Loucy (cell line): ENCODE measurements at regions not wholly inside any gene's neighbourhood (a gene's known extent, or its start where the extent isn't known, plus 50 kb on each side); places are given as distances from the start of the nearest gene placed in this dataset.

ENCODE experiments used
- H2AFZ ChIP-seq: fragments of 200-600 bp; sonication (generic); 2 replicates; pipeline ENCODE4 v1.6.0; 2016; ENCODE audit warnings: antibody characterized with exemption, mild to moderate bottlenecking, low read length, moderate library complexity
- H3F3A ChIP-seq: fragments of 200-600 bp; 2 replicates; pipeline ENCODE4 v1.6.0; 2016; ENCODE audit warnings: antibody characterized with exemption, low read depth, mild to moderate bottlenecking
- H3K27me3 ChIP-seq: fragments of 200-600 bp; sonication (generic); 2 replicates; pipeline ENCODE4 v1.6.1; 2014; ENCODE audit warnings: low read length, mild to moderate bottlenecking; ENCODE audit not compliant: insufficient read depth, poor library complexity, severe bottlenecking
- H3K36me3 ChIP-seq: fragments of 200-600 bp; sonication (generic); 2 replicates; pipeline ENCODE4 v1.6.1; 2016; ENCODE audit warnings: low read length; ENCODE audit not compliant: insufficient read depth
- H3K4me1 ChIP-seq: fragments of 200-600 bp; sonication (generic); 2 replicates; pipeline ENCODE4 v1.5.1; 2014; ENCODE audit warnings: low read length, mild to moderate bottlenecking; ENCODE audit not compliant: insufficient read depth, poor library complexity, severe bottlenecking
- H3K4me2 ChIP-seq: fragments of 200-600 bp; sonication (generic); 2 replicates; pipeline ENCODE4 v1.6.0; 2014; ENCODE audit warnings: antibody characterized with exemption, low read length, low read depth, mild to moderate bottlenecking; ENCODE audit not compliant: poor library complexity, severe bottlenecking
- H3K4me3 ChIP-seq: fragments of 200-600 bp; sonication (generic); 2 replicates; pipeline ENCODE4 v1.5.1; 2014; ENCODE audit warnings: low read length, mild to moderate bottlenecking, mixed read lengths; ENCODE audit not compliant: poor library complexity, severe bottlenecking
- H3K79me2 ChIP-seq: fragments of 200-600 bp; sonication (generic); 2 replicates; pipeline ENCODE4 v1.6.1; 2014; ENCODE audit warnings: low read length; ENCODE audit not compliant: insufficient read depth
- H3K9ac ChIP-seq: fragments of 200-600 bp; sonication (generic); 2 replicates; pipeline ENCODE4 v1.6.0; 2014; ENCODE audit warnings: mild to moderate bottlenecking, low read depth, low read length, moderate library complexity; ENCODE audit not compliant: poor library complexity, severe bottlenecking
- H3K9me2 ChIP-seq: fragments of 200-600 bp; sonication (generic); replicated peaks from 2 replicates; pipeline ENCODE4 v1.6.1; 2016; ENCODE audit warnings: low read depth, low read length, mixed read lengths
- H3K9me3 ChIP-seq: fragments of 200-600 bp; sonication (generic); 2 replicates; pipeline ENCODE4 v1.6.1; 2014; ENCODE audit warnings: mild to moderate bottlenecking, antibody characterized with exemption, low read length, low read depth; ENCODE audit not compliant: insufficient read depth
- H4K20me1 ChIP-seq: fragments of 200-600 bp; sonication (generic); 2 replicates; pipeline ENCODE4 v1.6.0; 2014; ENCODE audit warnings: antibody characterized with exemption, low read length, mild to moderate bottlenecking; ENCODE audit not compliant: insufficient read depth, poor library complexity, severe bottlenecking
- EZH2phosphoT487 ChIP-seq: fragments of 200-600 bp; IDR thresholded peaks from 2 replicates; pipeline ENCODE4 v1.6.1; 2018; ENCODE audit warnings: antibody characterized with exemption, mild to moderate bottlenecking, moderate library complexity, borderline replicate concordance
- TF ChIP-seq, protein P1 (sequence below): fragments of 200-600 bp; sonication (generic); conservative IDR thresholded peaks from 2 replicates; pipeline ENCODE4 v1.5.1; 2014; ENCODE audit warnings: mild to moderate bottlenecking, antibody characterized with exemption, low read length

DNA sequence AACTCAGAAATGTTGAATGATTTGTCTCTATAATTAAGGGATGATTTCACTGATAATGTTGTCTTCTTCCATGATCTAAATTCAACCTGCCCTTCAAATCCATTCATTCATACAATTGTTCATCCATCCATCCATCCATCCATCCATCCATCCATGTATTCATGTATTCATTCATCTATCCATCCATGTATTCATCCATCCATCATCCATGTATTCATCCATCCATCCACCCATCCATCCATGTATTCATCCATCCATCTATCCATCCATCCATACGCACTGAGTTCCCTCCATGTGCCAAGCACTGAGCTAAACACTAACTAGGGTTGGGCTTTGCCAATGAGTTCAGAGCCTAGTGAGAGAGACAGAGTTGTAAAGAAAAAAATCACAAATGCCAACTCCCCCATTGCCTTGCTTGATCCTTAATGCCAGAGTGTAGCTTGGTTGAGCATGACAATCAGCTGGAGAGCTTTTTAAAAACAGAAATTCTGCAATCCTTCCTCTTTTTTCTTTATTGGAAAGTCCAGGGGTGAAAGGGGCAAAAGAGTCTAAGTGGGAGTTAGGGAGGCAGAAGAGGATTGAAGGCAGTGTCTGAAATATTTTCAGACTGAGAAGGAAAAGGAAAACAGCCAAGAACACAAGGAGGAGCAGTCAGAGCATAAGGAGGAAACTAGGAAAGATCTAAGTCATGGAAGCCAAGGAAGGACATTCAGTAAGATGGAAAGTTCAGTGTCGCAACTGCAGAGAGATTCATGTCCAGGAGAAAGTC is 92.4 kb upstream of the ERG start:
- Histone ChIP-seq H3K27me3 (no peaks in the 10 kb centered on the region), H3K9ac (no peak overlapping the region), H3K36me3 (no peaks in the 10 kb centered on the region), H3K4me1 (no peaks in the 10 kb centered on the region), H3F3A (no peaks in the 10 kb centered on the region), H3K4me3 (no peak overlapping the region), H3K9me3 (no peaks in the 10 kb centered on the region), H3K79me2 (no peaks in the 10 kb centered on the region), H2AFZ (no peak overlapping the region), H3K9me2 (no peaks in the 10 kb centered on the region), H3K4me2 (no peak overlapping the region), H4K20me1 (no peaks in the 10 kb centered on the region)
- no peak for TF ChIP-seq EZH2phosphoT487
- TF ChIP-seq, protein P1, sequence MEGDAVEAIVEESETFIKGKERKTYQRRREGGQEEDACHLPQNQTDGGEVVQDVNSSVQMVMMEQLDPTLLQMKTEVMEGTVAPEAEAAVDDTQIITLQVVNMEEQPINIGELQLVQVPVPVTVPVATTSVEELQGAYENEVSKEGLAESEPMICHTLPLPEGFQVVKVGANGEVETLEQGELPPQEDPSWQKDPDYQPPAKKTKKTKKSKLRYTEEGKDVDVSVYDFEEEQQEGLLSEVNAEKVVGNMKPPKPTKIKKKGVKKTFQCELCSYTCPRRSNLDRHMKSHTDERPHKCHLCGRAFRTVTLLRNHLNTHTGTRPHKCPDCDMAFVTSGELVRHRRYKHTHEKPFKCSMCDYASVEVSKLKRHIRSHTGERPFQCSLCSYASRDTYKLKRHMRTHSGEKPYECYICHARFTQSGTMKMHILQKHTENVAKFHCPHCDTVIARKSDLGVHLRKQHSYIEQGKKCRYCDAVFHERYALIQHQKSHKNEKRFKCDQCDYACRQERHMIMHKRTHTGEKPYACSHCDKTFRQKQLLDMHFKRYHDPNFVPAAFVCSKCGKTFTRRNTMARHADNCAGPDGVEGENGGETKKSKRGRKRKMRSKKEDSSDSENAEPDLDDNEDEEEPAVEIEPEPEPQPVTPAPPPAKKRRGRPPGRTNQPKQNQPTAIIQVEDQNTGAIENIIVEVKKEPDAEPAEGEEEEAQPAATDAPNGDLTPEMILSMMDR: no peak

DNA sequence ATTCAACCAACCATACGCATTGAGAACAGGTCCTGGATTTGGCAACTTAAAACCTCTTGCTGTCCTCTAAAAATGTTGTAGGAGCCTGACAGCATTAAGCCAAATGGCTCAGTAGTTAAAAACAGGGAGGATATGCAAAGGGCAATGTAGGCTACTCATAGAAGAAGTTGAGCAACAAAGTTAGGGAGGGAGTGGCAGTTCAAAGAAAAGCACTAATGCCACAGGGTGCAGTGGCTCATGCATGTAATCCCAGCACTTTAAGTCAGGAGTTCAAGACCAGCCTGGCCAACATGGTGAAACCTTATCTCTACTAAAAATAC is 92.9 kb upstream of the ERG start:
- no peaks in the 10 kb centered on the region for H3F3A ChIP-seq
- no peaks in the 10 kb centered on the region for H3K9me3 ChIP-seq
- H4K20me1 ChIP-seq: no peaks in the 10 kb centered on the region
- H3K9ac ChIP-seq: no peak overlapping the region
- H3K4me1 ChIP-seq: no peaks in the 10 kb centered on the region
- TF ChIP-seq, protein P1: no peak
- no peak for TF ChIP-seq EZH2phosphoT487
- H3K27me3 ChIP-seq: no peaks in the 10 kb centered on the region
- H2AFZ ChIP-seq: no peak overlapping the region
- no peaks in the 10 kb centered on the region for H3K9me2 ChIP-seq
- H3K4me3 ChIP-seq: no peak overlapping the region
- H3K36me3 ChIP-seq: no peaks in the 10 kb centered on the region
- H3K79me2 ChIP-seq: no peaks in the 10 kb centered on the region
- no peak overlapping the region for H3K4me2 ChIP-seq

DNA sequence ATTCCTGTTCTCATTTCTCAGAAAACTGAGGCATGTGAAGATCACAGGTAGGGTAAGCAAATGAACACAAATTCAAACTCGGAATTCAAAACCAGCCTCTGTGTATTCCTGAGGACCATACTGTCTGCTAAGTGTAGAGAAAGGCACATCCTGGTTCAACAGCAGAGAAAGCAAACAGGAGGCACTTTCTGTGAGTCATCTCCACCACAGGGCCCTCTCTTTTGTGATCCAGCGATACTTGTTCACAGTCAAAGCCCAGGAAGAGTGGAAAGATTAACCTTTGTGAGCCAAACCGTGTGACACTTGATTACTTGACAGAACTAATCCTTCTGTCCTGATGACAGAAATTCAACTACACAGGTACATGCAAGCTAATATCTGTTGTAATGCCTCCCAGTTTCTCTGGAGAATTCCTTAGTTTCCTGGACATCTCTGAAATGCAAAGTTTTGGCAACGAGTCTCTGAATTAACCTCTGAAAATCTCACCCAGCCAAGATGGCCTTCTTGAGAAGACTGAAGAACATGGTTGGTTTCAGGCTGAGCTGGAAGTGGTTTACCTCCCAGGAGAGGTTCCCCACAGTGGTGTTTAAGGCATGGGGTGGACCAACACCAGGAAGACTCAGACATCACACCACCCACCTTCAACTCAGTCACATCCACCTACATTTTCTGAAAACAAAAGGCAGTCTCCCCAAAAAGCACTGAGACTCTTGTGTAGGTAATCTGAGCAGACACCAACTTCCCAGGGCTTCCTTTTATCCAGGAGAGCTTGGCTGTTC is 98.2 kb upstream of the ERG start:
- H3K9me3 ChIP-seq: no peaks in the 10 kb centered on the region
- H3K9me2 ChIP-seq: no peaks in the 10 kb centered on the region
- no peaks in the 10 kb centered on the region for H3K79me2 ChIP-seq
- no peaks in the 10 kb centered on the region for H3K27me3 ChIP-seq
- H2AFZ ChIP-seq: no peak overlapping the region; the same call in 1 of the 2 replicates
- no peaks in the 10 kb centered on the region for H3K36me3 ChIP-seq
- no peak overlapping the region for H3K9ac ChIP-seq
- no peaks in the 10 kb centered on the region for H3F3A ChIP-seq
- TF ChIP-seq EZH2phosphoT487: no peak
- TF ChIP-seq, protein P1: no peak
- H3K4me2 ChIP-seq: no peak overlapping the region
- no peaks in the 10 kb centered on the region for H4K20me1 ChIP-seq
- H3K4me1 ChIP-seq: no peaks in the 10 kb centered on the region
- H3K4me3 ChIP-seq: no peak overlapping the region
